WTC11 (cell line): ENCODE measurements at regions not wholly inside any gene's neighbourhood (a gene's known extent, or its start where the extent isn't known, plus 50 kb on each side); places are given as distances from the start of the nearest gene placed in this dataset.
"Not testable (repeated sequence)": the region's sequence is repeated elsewhere in the genome, so short reads cannot be mapped to it uniquely, and the experiment has no call there.

ENCODE experiments used
- ATAC-seq: fragments of 200-7000 bp; cut with Tn5 transposase; 2 replicates; pipeline ENCODE4 v1.10.0; 2021; ENCODE audit warnings: mild to moderate bottlenecking, moderate library complexity
- CTCF ChIA-PET: fragments of 300-600 bp; sonication (Branson Sonifier 250); formaldehyde crosslinking; loops from one replicate; lab custom pipeline; 2021; ENCODE audit warnings: antibody characterized with exemption; lab: Charles Lee
- POLR2A ChIA-PET: fragments of 350-600 bp; sonication (Branson Sonifier 250); formaldehyde crosslinking; loops from one replicate; lab custom pipeline; 2021; ENCODE audit warnings: antibody characterized with exemption; lab: Charles Lee
- DNase-seq: peaks from one replicate; pipeline ENCODE4 v3.0.0; 2021; ENCODE audit warnings: low spot score
- H3K27ac Mint-ChIP-seq: 2 replicates; pipeline ENCODE4 v1.8.0; 2021; ENCODE audit warnings: mixed read lengths
- H3K27me3 Mint-ChIP-seq: 2 replicates; pipeline ENCODE4 v1.8.0; 2021; ENCODE audit warnings: low read depth, mild to moderate bottlenecking, moderate library complexity, mixed read lengths
- H3K36me3 Mint-ChIP-seq: 2 replicates; pipeline ENCODE4 v1.8.0; 2021; ENCODE audit warnings: mixed read lengths
- H3K4me1 Mint-ChIP-seq: 2 replicates; pipeline ENCODE4 v1.8.0; 2022; ENCODE audit warnings: mixed read lengths
- H3K4me3 Mint-ChIP-seq: 2 replicates; pipeline ENCODE4 v1.8.0; 2021; ENCODE audit warnings: mild to moderate bottlenecking, moderate library complexity, mixed read lengths
- H3K9me3 Mint-ChIP-seq: 2 replicates; pipeline ENCODE4 v1.8.0; 2021; ENCODE audit warnings: mixed read lengths
- CBFB ChIP-seq: sonication (generic); formaldehyde crosslinking; IDR thresholded peaks from 2 replicates; pipeline ENCODE4 v1.8.1; 2022; ENCODE audit warnings: mild to moderate bottlenecking, low read depth, missing genetic modification reagents
- CDX4 ChIP-seq: fragments of 250-450 bp; sonication (Bioruptor Pico); IDR thresholded peaks from 2 replicates; pipeline ENCODE4 v1.9.0; 2021; ENCODE audit warnings: moderate library complexity, mild to moderate bottlenecking, inconsistent platforms, borderline replicate concordance
- FOXP1 ChIP-seq: sonication (generic); formaldehyde crosslinking; IDR thresholded peaks from 2 replicates; pipeline ENCODE4 v1.8.0; 2022; ENCODE audit warnings: missing genetic modification reagents, mild to moderate bottlenecking, moderate library complexity, borderline replicate concordance
- KAT7 ChIP-seq: sonication (generic); formaldehyde crosslinking; IDR thresholded peaks from 2 replicates; pipeline ENCODE4 v1.8.1; 2023; ENCODE audit warnings: missing genetic modification reagents, mild to moderate bottlenecking, borderline replicate concordance
- NFYB ChIP-seq: sonication (generic); formaldehyde crosslinking; conservative IDR thresholded peaks from 2 replicates; pipeline ENCODE4 v1.8.0; 2022; ENCODE audit warnings: low read depth, missing genetic modification reagents
- NR1H2 ChIP-seq: sonication (generic); formaldehyde crosslinking; IDR thresholded peaks from 2 replicates; pipeline ENCODE4 v1.9.0; 2021; ENCODE audit warnings: mild to moderate bottlenecking, moderate library complexity, missing genetic modification reagents
- NR2C2 ChIP-seq: sonication (generic); formaldehyde crosslinking; IDR thresholded peaks from 2 replicates; pipeline ENCODE4 v1.8.0; 2022; ENCODE audit warnings: mild to moderate bottlenecking, missing genetic modification reagents
- NR3C1 ChIP-seq: sonication (generic); formaldehyde crosslinking; conservative IDR thresholded peaks from 2 replicates; pipeline ENCODE4 v1.8.1; 2023; ENCODE audit warnings: low read depth, mild to moderate bottlenecking, missing genetic modification reagents
- PREB ChIP-seq: sonication (generic); formaldehyde crosslinking; IDR thresholded peaks from 2 replicates; pipeline ENCODE4 v1.8.1; 2022; ENCODE audit warnings: mild to moderate bottlenecking, missing genetic modification reagents, moderate library complexity, borderline replicate concordance
- SMAD4 ChIP-seq: sonication (generic); formaldehyde crosslinking; IDR thresholded peaks from 2 replicates; pipeline ENCODE4 v1.8.0; 2022; ENCODE audit warnings: mild to moderate bottlenecking, missing genetic modification reagents
- SOX15 ChIP-seq: fragments of 250-450 bp; sonication (Bioruptor Pico); IDR thresholded peaks from 2 replicates; pipeline ENCODE4 v1.9.0; 2021; ENCODE audit warnings: mild to moderate bottlenecking
- USF2 ChIP-seq: sonication (generic); formaldehyde crosslinking; IDR thresholded peaks from 2 replicates; pipeline ENCODE4 v1.8.1; 2023; ENCODE audit warnings: mild to moderate bottlenecking, missing genetic modification reagents, moderate library complexity
- ZMAT4 ChIP-seq: fragments of 250-450 bp; sonication (Bioruptor Pico); IDR thresholded peaks from 2 replicates; pipeline ENCODE4 v1.9.0; 2021; ENCODE audit warnings: mild to moderate bottlenecking
- ZNF425 ChIP-seq: fragments of 250-450 bp; sonication (Bioruptor Pico); conservative IDR thresholded peaks from 2 replicates; pipeline ENCODE4 v1.9.0; 2021; ENCODE audit warnings: mild to moderate bottlenecking
- ZNF532 ChIP-seq: fragments of 250-450 bp; sonication (Bioruptor Pico); IDR thresholded peaks from 2 replicates; pipeline ENCODE4 v1.9.0; 2021; ENCODE audit warnings: mild to moderate bottlenecking, borderline replicate concordance

- POLR2A ChIA-PET, result no interaction called here
- TF ChIP-seq SMAD4 (CRISPR knock-in tag) (no peak), PREB (CRISPR knock-in tag) (no peak), ZMAT4 (CRISPR knock-in tag) (no peak), SOX15 (CRISPR knock-in tag) (no peak), ZNF532 (CRISPR knock-in tag) (no peak), ZNF425 (no peak), NFYB (CRISPR knock-in tag) (no peak), CDX4 (CRISPR knock-in tag) (no peak), USF2 (CRISPR knock-in tag) (no peak), CBFB (CRISPR knock-in tag) (no peak), NR1H2 (CRISPR knock-in tag) (no peak), NR2C2 (CRISPR knock-in tag) (no peak), FOXP1 (no peak), NR3C1 (CRISPR knock-in tag) (no peak), KAT7 (CRISPR knock-in tag) (no peak)
- H3K36me3 Mint-ChIP-seq, result peaks cover 12% of the 10 kb centered on the region
- H3K27me3 Mint-ChIP-seq, result no peaks in the 10 kb centered on the region
- CTCF ChIA-PET, result no interaction called here
- peaks cover 4% of the 10 kb centered on the region for H3K4me1 Mint-ChIP-seq
- H3K27ac Mint-ChIP-seq, result no peak overlapping the region
- peaks cover 12% of the 10 kb centered on the region for H3K9me3 Mint-ChIP-seq
- ATAC-seq, result no peak
- no peak for DNase-seq
- H3K4me3 Mint-ChIP-seq, result no peak overlapping the region
These were observed 525.0 kb downstream of the ZEB2 start for GRCh38 chr2:143994961-143995360.

- DNase-seq, CTCF ChIA-PET, POLR2A ChIA-PET: not testable (repeated sequence)
These were observed 528.3 kb downstream of the ZEB2 start for GRCh38 chr2:143991596-143991995.

More at GRCh38 chr2:143991596-143991995, 528.3 kb downstream of the ZEB2 start:
- Mint-ChIP-seq H3K36me3 (peaks cover 13% of the 10 kb centered on the region), H3K9me3 (peaks cover 19% of the 10 kb centered on the region)
- H3K4me1 Mint-ChIP-seq, H3K4me3 Mint-ChIP-seq, H3K27me3 Mint-ChIP-seq, H3K27ac Mint-ChIP-seq, ATAC-seq: not testable (repeated sequence)
